WERI-Rb-1 (cell line): ENCODE measurements at regions not wholly inside any gene's neighbourhood (a gene's known extent, or its start where the extent isn't known, plus 50 kb on each side); places are given as distances from the start of the nearest gene placed in this dataset.

ENCODE experiments used
- DNase-seq: peaks from one replicate; pipeline ENCODE4 v3.0.0-alpha.2; 2020
- H3K27ac ChIP-seq: fragments of 250-450 bp; sonication (Bioruptor Pico); 2 replicates; pipeline ENCODE4 v1.5.1; 2020; ENCODE audit warnings: mild to moderate bottlenecking, moderate library complexity
- H3K27me3 ChIP-seq: fragments of 250-450 bp; sonication (Bioruptor Pico); 2 replicates; pipeline ENCODE4 v1.5.1; 2021; ENCODE audit warnings: mild to moderate bottlenecking, low read depth, moderate library complexity; ENCODE audit not compliant: insufficient read depth, severe bottlenecking
- H3K36me3 ChIP-seq: fragments of 250-450 bp; sonication (Bioruptor Pico); 2 replicates; pipeline ENCODE4 v1.5.1; 2020; ENCODE audit warnings: mild to moderate bottlenecking, moderate library complexity
- H3K4me3 ChIP-seq: 2 replicates; pipeline ENCODE4 v1.5.1; 2011; ENCODE audit warnings: low read depth, mild to moderate bottlenecking, control low read depth, low read length
- H3K9me3 ChIP-seq: fragments of 250-450 bp; sonication (Bioruptor Pico); 2 replicates; pipeline ENCODE4 v1.5.1; 2021; ENCODE audit warnings: mild to moderate bottlenecking, moderate library complexity; ENCODE audit not compliant: severe bottlenecking
- TF ChIP-seq, protein P1 (sequence below): IDR thresholded peaks from 2 replicates; pipeline ENCODE4 v1.5.1; 2011; ENCODE audit warnings: low read depth, mild to moderate bottlenecking, control low read depth, inconsistent platforms, low read length

DNA sequence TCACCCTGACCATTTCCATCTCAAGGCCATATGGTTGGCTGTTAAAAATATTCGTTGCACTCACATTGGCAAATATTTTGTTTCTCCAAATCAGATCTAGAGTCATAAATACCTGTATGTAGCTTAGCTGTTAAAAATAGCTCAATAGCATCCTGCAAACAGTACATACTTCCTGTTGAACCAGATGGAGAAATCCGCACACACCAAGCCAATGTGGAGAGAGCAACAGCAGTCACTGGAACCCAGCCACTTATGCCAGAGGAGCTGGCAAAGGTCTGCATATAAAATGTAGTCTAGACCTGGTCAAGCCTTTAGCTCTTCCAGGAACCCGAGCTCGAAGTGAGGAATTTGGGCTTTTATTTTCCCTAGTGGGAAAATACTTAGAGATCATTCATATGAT lies 146.4 kb upstream of the KCNJ16 start:
- TF ChIP-seq, protein P1, sequence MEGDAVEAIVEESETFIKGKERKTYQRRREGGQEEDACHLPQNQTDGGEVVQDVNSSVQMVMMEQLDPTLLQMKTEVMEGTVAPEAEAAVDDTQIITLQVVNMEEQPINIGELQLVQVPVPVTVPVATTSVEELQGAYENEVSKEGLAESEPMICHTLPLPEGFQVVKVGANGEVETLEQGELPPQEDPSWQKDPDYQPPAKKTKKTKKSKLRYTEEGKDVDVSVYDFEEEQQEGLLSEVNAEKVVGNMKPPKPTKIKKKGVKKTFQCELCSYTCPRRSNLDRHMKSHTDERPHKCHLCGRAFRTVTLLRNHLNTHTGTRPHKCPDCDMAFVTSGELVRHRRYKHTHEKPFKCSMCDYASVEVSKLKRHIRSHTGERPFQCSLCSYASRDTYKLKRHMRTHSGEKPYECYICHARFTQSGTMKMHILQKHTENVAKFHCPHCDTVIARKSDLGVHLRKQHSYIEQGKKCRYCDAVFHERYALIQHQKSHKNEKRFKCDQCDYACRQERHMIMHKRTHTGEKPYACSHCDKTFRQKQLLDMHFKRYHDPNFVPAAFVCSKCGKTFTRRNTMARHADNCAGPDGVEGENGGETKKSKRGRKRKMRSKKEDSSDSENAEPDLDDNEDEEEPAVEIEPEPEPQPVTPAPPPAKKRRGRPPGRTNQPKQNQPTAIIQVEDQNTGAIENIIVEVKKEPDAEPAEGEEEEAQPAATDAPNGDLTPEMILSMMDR: no peak
- no peak for DNase-seq
- Histone ChIP-seq H3K27ac (no peak overlapping the region), H3K4me3 (no peak overlapping the region), H3K27me3 (no peaks in the 10 kb centered on the region), H3K9me3 (no peaks in the 10 kb centered on the region), H3K36me3 (no peaks in the 10 kb centered on the region)

DNA sequence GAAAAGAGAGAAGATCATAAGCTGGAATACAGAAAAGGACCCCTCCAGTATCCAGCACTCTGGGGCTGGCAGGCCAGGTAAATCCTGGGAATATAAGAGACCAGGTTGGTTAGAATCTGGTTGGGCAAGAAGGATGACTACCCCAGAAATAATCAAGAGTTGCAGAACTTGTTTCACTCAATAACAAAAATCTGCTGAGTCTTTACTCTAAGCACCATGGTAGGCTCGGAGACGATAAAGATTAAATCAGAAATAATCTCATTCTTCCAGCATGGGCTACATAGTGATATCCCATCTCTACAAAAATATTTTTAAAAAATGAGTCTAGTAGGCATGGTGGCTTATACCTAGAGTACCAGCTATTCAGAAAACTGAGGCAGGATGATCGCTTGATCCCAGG lies 138.0 kb upstream of the KCNJ16 start:
- Histone ChIP-seq H3K27ac (no peak overlapping the region), H3K36me3 (no peaks in the 10 kb centered on the region), H3K4me3 (no peak overlapping the region), H3K9me3 (no peaks in the 10 kb centered on the region), H3K27me3 (no peaks in the 10 kb centered on the region)
- TF ChIP-seq, protein P1: no peak
- DNase-seq: no peak

DNA sequence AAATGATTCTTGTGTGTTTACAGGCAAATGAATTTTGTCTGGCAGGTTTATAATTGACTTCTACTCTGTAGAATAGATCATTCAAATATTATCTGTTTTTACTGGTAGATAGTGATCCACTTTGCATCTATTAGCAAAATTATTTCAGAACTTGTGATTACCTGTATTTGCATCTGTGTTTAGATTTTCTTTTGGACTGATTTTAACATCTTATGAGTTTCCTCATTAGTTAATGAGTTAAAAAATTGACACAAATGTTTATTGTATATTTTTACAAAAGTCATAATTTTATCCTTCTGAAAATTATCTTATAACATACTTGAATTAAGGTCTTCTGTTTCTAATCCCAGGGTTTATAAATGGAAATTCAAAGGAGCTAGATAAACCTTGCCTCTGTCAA lies 132.0 kb upstream of the KCNJ16 start:
- Histone ChIP-seq H3K9me3 (no peaks in the 10 kb centered on the region), H3K27me3 (no peaks in the 10 kb centered on the region), H3K27ac (no peak overlapping the region), H3K36me3 (no peaks in the 10 kb centered on the region), H3K4me3 (no peak overlapping the region)
- no peak for DNase-seq
- TF ChIP-seq, protein P1: no peak

DNA sequence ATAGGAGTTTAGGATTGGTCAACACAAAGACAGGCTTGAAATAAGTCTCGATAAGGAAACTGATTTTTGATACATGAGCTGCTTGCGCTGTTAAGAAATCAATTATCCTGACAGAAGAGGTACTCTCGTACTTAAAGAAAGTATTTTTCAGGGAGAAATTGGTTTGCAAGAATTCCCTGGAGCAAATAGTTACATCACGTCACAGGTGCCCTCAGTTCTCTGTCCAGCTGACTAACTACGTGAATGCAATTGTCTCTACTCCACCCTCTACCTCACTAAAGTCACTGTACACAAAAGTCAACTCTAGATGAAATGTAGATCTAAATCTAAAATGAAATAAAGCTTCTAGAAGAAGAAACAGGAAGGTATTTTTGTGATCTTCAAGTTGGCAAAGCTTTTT lies 130.6 kb upstream of the KCNJ16 start:
- Histone ChIP-seq H3K36me3 (no peaks in the 10 kb centered on the region), H3K9me3 (no peaks in the 10 kb centered on the region), H3K27ac (no peak overlapping the region), H3K27me3 (no peaks in the 10 kb centered on the region), H3K4me3 (no peak overlapping the region)
- TF ChIP-seq, protein P1: no peak
- DNase-seq: no peak

DNA sequence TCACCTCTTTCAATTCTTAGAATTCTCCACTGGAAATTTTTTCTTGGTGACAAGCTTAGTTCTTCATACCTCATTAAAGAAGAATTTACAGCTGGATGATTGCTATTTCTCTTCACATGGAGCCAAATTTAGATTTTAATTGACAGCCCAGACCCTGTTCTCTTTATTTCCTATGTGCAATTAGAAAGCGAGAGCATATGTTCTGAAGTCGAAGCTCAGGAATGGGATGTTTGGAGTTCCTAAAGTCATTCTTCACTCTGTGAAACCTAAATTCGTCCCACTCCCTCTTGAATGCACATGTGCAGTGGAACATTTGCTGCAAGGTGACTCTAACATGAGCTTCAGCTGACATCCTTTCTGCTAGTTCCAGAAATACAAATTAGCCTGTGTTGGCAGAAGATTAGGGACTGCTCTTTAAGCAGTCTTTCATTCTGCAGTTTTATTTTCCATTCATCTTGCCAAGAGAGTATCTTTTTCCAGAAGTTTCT lies 129.3 kb upstream of the KCNJ16 start:
- no peak overlapping the region for H3K4me3 ChIP-seq
- no peak overlapping the region for H3K27ac ChIP-seq
- no peaks in the 10 kb centered on the region for H3K36me3 ChIP-seq
- no peaks in the 10 kb centered on the region for H3K27me3 ChIP-seq
- H3K9me3 ChIP-seq: no peaks in the 10 kb centered on the region
- TF ChIP-seq, protein P1: no peak
- DNase-seq: no peak

DNA sequence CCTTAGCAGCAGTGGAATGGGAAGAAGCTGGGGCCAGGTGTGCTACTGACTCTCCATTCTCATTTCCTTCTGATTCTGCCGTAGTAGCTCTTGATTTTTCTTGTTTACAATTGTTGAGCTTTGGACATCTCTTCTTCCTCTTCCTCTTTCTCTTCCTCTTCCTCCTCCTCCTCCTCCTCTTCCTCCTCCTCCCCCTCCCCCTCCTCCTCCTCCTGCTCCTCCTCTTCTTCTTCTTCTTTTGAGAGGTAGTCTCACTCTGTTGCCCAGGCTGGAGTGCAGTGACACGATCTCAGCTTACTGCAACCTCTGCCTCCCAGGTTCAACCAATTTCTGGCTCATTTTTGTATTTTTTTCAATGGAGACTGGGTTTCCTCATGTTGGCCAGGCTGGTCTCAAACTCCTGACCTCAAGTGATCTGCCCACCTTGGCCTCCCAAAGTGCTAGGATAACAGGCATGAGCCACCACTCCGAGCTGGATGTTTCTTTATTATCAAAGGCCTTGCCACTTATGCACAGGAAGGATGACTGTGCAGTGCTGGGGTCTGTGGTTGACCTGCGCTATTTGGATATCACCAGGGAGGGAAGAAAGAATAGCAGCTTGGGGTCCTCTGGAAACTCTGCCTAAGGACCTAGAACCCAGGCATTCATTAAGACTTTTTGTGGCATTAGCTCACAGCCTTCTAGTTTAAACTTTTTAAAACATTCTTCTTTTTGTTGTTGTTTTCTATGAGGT lies 127.8 kb upstream of the KCNJ16 start:
- TF ChIP-seq, protein P1: no peak
- H3K4me3 ChIP-seq: no peak overlapping the region
- no peaks in the 10 kb centered on the region for H3K27me3 ChIP-seq
- H3K27ac ChIP-seq: no peak overlapping the region
- H3K36me3 ChIP-seq: no peaks in the 10 kb centered on the region
- DNase-seq: no peak
- no peaks in the 10 kb centered on the region for H3K9me3 ChIP-seq
